ENCODE measurements at regions not wholly inside any gene's neighbourhood (a gene's known extent, or its start where the extent isn't known, plus 50 kb on each side); places are given as distances from the start of the nearest gene placed in this dataset.

DNA sequence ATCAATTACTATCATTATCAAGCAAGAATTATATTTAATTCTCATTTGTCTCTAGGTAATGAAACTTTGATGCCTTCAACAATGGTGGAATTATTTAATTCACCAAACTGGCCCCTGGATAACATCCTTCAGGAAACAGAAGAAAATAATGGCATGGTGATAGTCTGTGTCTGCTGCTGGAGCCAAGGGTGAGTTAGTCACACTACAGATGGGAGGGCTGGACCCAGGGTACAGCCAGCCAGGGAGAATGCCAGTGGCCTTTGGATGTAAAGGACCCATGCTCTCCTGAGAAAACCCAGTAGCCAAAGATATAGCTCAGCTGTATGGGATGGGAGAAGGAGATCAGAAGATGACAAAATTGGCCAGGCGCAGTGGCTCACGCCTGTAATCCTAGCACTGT, 60.0 kb upstream of the CNKSR3 start:
- TF ChIP-seq POLR2A (IDR thresholded peaks at IDR 0.05) = no peak
- TF ChIP-seq, protein P1, sequence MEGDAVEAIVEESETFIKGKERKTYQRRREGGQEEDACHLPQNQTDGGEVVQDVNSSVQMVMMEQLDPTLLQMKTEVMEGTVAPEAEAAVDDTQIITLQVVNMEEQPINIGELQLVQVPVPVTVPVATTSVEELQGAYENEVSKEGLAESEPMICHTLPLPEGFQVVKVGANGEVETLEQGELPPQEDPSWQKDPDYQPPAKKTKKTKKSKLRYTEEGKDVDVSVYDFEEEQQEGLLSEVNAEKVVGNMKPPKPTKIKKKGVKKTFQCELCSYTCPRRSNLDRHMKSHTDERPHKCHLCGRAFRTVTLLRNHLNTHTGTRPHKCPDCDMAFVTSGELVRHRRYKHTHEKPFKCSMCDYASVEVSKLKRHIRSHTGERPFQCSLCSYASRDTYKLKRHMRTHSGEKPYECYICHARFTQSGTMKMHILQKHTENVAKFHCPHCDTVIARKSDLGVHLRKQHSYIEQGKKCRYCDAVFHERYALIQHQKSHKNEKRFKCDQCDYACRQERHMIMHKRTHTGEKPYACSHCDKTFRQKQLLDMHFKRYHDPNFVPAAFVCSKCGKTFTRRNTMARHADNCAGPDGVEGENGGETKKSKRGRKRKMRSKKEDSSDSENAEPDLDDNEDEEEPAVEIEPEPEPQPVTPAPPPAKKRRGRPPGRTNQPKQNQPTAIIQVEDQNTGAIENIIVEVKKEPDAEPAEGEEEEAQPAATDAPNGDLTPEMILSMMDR (IDR thresholded peaks at IDR 0.05) = no peak
